CD4-positive, alpha-beta T cell (primary cell): ENCODE measurements at regions not wholly inside any gene's neighbourhood (a gene's known extent, or its start where the extent isn't known, plus 50 kb on each side); places are given as distances from the start of the nearest gene placed in this dataset.

Experiments used
- ATAC-seq: fragments of 200-7000 bp; cut with Tn5 transposase; one replicate; pipeline ENCODE4 v1.10.0; 2022; ENCODE audit warnings: mild to moderate bottlenecking; ENCODE audit not compliant: poor library complexity
- CTCF ChIA-PET: fragments of 350-600 bp; sonication (Branson Sonifier 250); formaldehyde crosslinking; loops from one replicate; lab custom pipeline; 2021; ENCODE audit warnings: antibody characterized with exemption, inconsistent platforms; lab: Charles Lee
- POLR2A ChIA-PET: fragments of 350-600 bp; sonication (Branson Sonifier 250); formaldehyde crosslinking; loops from one replicate; lab custom pipeline; 2021; ENCODE audit warnings: antibody characterized with exemption, inconsistent platforms; lab: Charles Lee
- DNase-seq, 14 experiments: peaks; one replicate each; pipeline ENCODE4 v3.0.0-alpha.2; 2013 to 2020; ENCODE audit warnings: mixed read lengths in 2 of 14
- H3K27ac ChIP-seq, 2 donors: one replicate each; pipeline versions ENCODE4 v1.5.1 to v1.7.0; 2013; ENCODE audit warnings: low read length in 2 of 2, low read depth in 1 of 2, mild to moderate bottlenecking in 1 of 2
- H3K27me3 ChIP-seq, 2 experiments: 1 replicate in 1 of 2; 2 replicates in 1 of 2; pipeline versions ENCODE4 v1.6.1 to v1.7.0; 2013; ENCODE audit warnings: low read length in 2 of 2, control low read depth in 1 of 2, mild to moderate bottlenecking in 1 of 2, moderate library complexity in 1 of 2; ENCODE audit not compliant: insufficient read depth in 2 of 2, control insufficient read depth in 1 of 2
- H3K36me3 ChIP-seq: one replicate; pipeline ENCODE4 v1.6.1; 2013; ENCODE audit warnings: low read length, control low read depth; ENCODE audit not compliant: insufficient read depth
- H3K4me1 ChIP-seq: one replicate; pipeline ENCODE4 v1.6.1; 2013; ENCODE audit warnings: low read length, control low read depth; ENCODE audit not compliant: insufficient read depth
- H3K4me3 ChIP-seq: one replicate; pipeline ENCODE4 v1.5.1; 2013; ENCODE audit warnings: mild to moderate bottlenecking, low read length, moderate library complexity
- H3K9me3 ChIP-seq, 2 experiments: 1 replicate in 1 of 2; 2 replicates in 1 of 2; pipeline versions ENCODE4 v1.6.1 to v1.7.0; 2013; ENCODE audit warnings: low read length in 2 of 2, mild to moderate bottlenecking in 2 of 2, control low read depth in 1 of 2, moderate library complexity in 1 of 2; ENCODE audit not compliant: control insufficient read depth in 1 of 2, insufficient read depth in 1 of 2
- H3K27ac Mint-ChIP-seq: one replicate; pipeline ENCODE4 v1.8.0; 2020; ENCODE audit warnings: mixed read lengths
- H3K27me3 Mint-ChIP-seq: one replicate; pipeline ENCODE4 v1.8.0; 2021; ENCODE audit warnings: mixed read lengths
- H3K36me3 Mint-ChIP-seq: one replicate; pipeline ENCODE4 v1.8.0; 2021; ENCODE audit warnings: low read depth, mixed read lengths
- H3K4me1 Mint-ChIP-seq: one replicate; pipeline ENCODE4 v1.8.0; 2021; ENCODE audit warnings: low read depth, mixed read lengths
- H3K4me3 Mint-ChIP-seq: one replicate; pipeline ENCODE4 v1.8.0; 2020; ENCODE audit warnings: mild to moderate bottlenecking, mixed read lengths
- H3K9me3 Mint-ChIP-seq: one replicate; pipeline ENCODE4 v1.8.0; 2020; ENCODE audit warnings: mixed read lengths
- intact Hi-C, 2 experiments: fragments of 100-400 bp; cut with DNase I in 1 of 2; cut with micrococcal nuclease in 1 of 2; formaldehyde crosslinking; loops; one replicate each; pipeline versions ENCODE4 v1.15.1 to v1.9.0; 2023 to 2025; cut with DNase I, micrococcal nuclease
- TF ChIP-seq, protein P1 (sequence below): fragments of 200-600 bp; IDR thresholded peaks from one replicate; pipeline ENCODE4 v1.8.0; 2022; ENCODE audit warnings: antibody characterized with exemption, mild to moderate bottlenecking

DNA sequence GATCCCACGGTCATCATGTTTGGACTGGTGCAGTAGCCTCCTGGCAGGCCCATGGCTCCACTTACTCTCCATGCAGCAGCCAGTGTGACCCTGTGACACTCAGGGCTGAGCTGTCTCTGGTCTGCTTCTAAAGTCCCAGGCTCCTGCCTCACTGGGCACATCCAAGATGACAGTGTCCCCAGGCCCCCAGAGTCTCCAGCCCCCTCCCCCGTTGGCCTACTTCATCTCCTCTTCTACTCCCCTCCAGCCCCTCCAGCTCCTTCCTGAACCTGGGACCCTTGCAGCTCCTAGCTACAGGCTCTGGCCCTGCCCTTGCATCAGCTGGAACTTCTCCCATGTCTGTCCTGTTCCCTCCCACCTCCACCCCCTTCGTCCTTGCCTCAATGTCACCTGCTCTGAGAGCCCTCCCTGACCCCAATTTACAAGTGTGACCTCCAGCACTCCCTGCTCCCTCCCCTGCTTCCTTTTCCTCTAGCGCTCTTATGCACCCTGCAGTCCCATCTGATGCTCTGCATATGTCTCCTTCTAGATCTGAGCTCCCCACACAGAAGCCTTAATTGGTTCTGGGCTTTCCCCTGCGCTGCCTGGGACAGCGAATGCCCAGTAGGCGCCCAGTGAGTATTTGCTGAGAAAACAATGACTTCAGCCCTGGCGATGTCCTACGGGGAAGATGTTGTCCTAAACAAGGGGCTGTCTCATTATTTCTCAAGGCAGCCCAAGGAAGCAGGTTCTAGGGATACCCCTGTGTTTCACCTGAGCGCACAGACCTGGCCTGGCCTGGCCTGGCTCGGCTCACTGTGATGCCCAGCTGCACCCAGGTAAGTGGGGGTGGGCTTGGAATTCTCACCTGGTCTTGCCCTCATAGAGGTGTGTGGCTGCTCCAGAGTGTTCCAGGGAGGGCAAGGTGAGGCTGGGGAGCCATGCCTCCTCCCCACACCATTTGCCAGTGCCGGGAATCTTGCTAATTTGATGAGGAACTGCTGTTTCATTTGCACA, 600.6 kb downstream of the PTPRU start:
- TF ChIP-seq, protein P1, sequence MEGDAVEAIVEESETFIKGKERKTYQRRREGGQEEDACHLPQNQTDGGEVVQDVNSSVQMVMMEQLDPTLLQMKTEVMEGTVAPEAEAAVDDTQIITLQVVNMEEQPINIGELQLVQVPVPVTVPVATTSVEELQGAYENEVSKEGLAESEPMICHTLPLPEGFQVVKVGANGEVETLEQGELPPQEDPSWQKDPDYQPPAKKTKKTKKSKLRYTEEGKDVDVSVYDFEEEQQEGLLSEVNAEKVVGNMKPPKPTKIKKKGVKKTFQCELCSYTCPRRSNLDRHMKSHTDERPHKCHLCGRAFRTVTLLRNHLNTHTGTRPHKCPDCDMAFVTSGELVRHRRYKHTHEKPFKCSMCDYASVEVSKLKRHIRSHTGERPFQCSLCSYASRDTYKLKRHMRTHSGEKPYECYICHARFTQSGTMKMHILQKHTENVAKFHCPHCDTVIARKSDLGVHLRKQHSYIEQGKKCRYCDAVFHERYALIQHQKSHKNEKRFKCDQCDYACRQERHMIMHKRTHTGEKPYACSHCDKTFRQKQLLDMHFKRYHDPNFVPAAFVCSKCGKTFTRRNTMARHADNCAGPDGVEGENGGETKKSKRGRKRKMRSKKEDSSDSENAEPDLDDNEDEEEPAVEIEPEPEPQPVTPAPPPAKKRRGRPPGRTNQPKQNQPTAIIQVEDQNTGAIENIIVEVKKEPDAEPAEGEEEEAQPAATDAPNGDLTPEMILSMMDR = no peak
- H3K27me3 ChIP-seq = peaks cover 3 to 4% of the 10 kb centered on the region in 2 experiments
- H3K4me3 Mint-ChIP-seq = no peak overlapping the region
- ATAC-seq (no peak), DNase-seq (no peak)
- no peaks in the 10 kb centered on the region for H3K36me3 Mint-ChIP-seq
- CTCF ChIA-PET = no interaction called here
- H3K4me1 ChIP-seq = no peaks in the 10 kb centered on the region
- no peaks in the 10 kb centered on the region for H3K9me3 ChIP-seq
- H3K27me3 Mint-ChIP-seq = peaks cover 27% of the 10 kb centered on the region
- no peak overlapping the region for H3K4me3 ChIP-seq
- intact Hi-C loops = no loop called here
- H3K4me1 Mint-ChIP-seq = no peaks in the 10 kb centered on the region
- POLR2A ChIA-PET = no interaction called here
- no peak overlapping the region for H3K27ac Mint-ChIP-seq
- H3K9me3 Mint-ChIP-seq = peaks cover 5% of the 10 kb centered on the region
- H3K36me3 ChIP-seq = no peaks in the 10 kb centered on the region
- H3K27ac ChIP-seq = no peak overlapping the region

DNA sequence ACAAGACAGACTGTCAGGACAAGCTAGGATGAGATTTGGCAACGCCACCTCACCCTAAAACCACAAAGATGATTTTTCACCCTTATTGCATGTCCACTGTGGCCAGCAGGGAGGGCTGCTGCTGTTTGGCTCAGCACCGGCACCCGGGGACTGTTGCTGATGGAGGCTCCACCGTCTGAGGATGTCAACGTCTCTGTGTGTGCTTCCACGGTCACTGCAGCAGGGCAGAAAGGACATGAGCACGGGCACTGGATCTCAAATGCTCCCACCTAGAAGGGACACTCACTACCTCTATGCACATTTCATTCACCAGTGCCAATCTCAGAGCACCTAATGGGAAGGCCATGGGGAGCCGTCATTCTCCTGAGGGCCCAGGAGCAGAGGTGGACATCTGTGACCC, 599.6 kb downstream of the PTPRU start:
- DNase-seq (no peak), ATAC-seq (no peak)
- Mint-ChIP-seq H3K4me3 (no peak overlapping the region), H3K27ac (no peak overlapping the region), H3K9me3 (no peaks in the 10 kb centered on the region), H3K27me3 (peaks cover 31% of the 10 kb centered on the region), H3K4me1 (no peaks in the 10 kb centered on the region), H3K36me3 (no peaks in the 10 kb centered on the region)
- H3K4me3 ChIP-seq = no peak overlapping the region
- TF ChIP-seq, protein P1 = no peak
- peaks cover 3 to 4% of the 10 kb centered on the region in 2 experiments for H3K27me3 ChIP-seq
- ChIA-PET CTCF (no interaction called here), POLR2A (no interaction called here)
- intact Hi-C loops = no loop called here
- H3K4me1 ChIP-seq = no peaks in the 10 kb centered on the region
- no peaks in the 10 kb centered on the region for H3K36me3 ChIP-seq
- H3K9me3 ChIP-seq = no peaks in the 10 kb centered on the region
- H3K27ac ChIP-seq = no peak overlapping the region

DNA sequence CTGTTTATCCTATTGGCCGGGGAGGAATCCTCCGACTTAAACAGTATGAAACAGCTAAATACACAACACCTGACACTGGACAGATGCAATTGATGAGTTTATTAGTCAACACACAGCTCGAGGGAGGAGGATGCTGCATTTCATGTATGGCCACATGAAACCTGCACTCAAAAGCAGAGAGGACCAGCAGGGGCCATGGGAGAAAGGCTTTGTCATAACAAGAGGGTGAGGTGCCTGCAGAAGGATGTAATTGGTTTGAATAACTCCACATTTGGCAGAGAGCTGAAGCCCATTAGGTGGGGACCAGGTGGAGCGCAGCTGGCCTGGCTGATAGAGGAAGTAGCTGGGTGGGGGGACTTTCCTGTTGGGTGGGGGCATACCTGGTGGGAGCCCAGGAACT, 599.1 kb downstream of the PTPRU start:
- H3K36me3 ChIP-seq = no peaks in the 10 kb centered on the region
- H3K27me3 ChIP-seq = peaks cover 3 to 4% of the 10 kb centered on the region in 2 experiments
- H3K27ac ChIP-seq = no peak overlapping the region
- no peaks in the 10 kb centered on the region for H3K4me1 ChIP-seq
- intact Hi-C loops = no loop called here
- H3K4me1 Mint-ChIP-seq = no peaks in the 10 kb centered on the region
- H3K9me3 ChIP-seq = no peaks in the 10 kb centered on the region
- ChIA-PET POLR2A (no interaction called here), CTCF (no interaction called here)
- H3K4me3 ChIP-seq = no peak overlapping the region
- no peak overlapping the region for H3K4me3 Mint-ChIP-seq
- H3K27me3 Mint-ChIP-seq = peaks cover 33% of the 10 kb centered on the region
- DNase-seq (no peak), ATAC-seq (no peak)
- H3K9me3 Mint-ChIP-seq = no peaks in the 10 kb centered on the region
- no peaks in the 10 kb centered on the region for H3K36me3 Mint-ChIP-seq
- TF ChIP-seq, protein P1 = no peak
- no peak overlapping the region for H3K27ac Mint-ChIP-seq
